ENCODE measurements at regions not wholly inside any gene's neighbourhood (a gene's known extent, or its start where the extent isn't known, plus 50 kb on each side); places are given as distances from the start of the nearest gene placed in this dataset.

GRCh38 chr13:106700439-106700838 is 132.5 kb upstream of the ARGLU1 start:
- TF ChIP-seq, protein P1, sequence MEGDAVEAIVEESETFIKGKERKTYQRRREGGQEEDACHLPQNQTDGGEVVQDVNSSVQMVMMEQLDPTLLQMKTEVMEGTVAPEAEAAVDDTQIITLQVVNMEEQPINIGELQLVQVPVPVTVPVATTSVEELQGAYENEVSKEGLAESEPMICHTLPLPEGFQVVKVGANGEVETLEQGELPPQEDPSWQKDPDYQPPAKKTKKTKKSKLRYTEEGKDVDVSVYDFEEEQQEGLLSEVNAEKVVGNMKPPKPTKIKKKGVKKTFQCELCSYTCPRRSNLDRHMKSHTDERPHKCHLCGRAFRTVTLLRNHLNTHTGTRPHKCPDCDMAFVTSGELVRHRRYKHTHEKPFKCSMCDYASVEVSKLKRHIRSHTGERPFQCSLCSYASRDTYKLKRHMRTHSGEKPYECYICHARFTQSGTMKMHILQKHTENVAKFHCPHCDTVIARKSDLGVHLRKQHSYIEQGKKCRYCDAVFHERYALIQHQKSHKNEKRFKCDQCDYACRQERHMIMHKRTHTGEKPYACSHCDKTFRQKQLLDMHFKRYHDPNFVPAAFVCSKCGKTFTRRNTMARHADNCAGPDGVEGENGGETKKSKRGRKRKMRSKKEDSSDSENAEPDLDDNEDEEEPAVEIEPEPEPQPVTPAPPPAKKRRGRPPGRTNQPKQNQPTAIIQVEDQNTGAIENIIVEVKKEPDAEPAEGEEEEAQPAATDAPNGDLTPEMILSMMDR (conservative IDR thresholded peaks at IDR 0.05; ENCODE audit: low read depth, low read length), result no peak
- TF ChIP-seq EZH2phosphoT487 (IDR thresholded peaks at IDR 0.05; ENCODE audit: borderline replicate concordance, low read length) (no peak), EZH2 (IDR thresholded peaks at IDR 0.05; ENCODE audit: low read length, unreplicated experiment) (no peak)

All from PC-3 (cell line).